Retinal pigment epithelial cell (primary cell): ENCODE measurements at regions not wholly inside any gene's neighbourhood (a gene's known extent, or its start where the extent isn't known, plus 50 kb on each side); places are given as distances from the start of the nearest gene placed in this dataset.
A peak's percentile ranks its signal among the peaks of the same experiment; 100 is the strongest.

Experiments used
- DNase-seq: peaks from one replicate; pipeline ENCODE4 v3.0.0-alpha.2; 2010; ENCODE audit warnings: low read depth
- H3K4me3 ChIP-seq: 2 replicates; pipeline ENCODE4 v1.5.1; 2011; ENCODE audit warnings: mild to moderate bottlenecking, low read length, control low read depth, moderate library complexity
- CTCF ChIP-seq: conservative IDR thresholded peaks from 2 replicates; pipeline ENCODE4 v1.5.1; 2011; ENCODE audit warnings: low read depth, low read length, control low read depth, inconsistent platforms

GRCh38 chr2:118437501-118437900 is 349.2 kb downstream of the INSIG2 start:
- no peak for DNase-seq
- no peak for TF ChIP-seq CTCF
- H3K4me3 ChIP-seq: no peak overlapping the region

GRCh38 chr2:118431997-118432396 is 343.7 kb downstream of the INSIG2 start:
- no peak for DNase-seq
- no peak overlapping the region for H3K4me3 ChIP-seq
- TF ChIP-seq CTCF: no peak

- TF ChIP-seq CTCF: no peak
- no peak for DNase-seq
- H3K4me3 ChIP-seq: no peak overlapping the region
Measured at GRCh38 chr2:118431586-118431985, 343.3 kb downstream of the INSIG2 start.

GRCh38 chr2:118431165-118431517 is 342.9 kb downstream of the INSIG2 start:
- no peak for DNase-seq
- TF ChIP-seq CTCF: peak; percentile 31
- no peak overlapping the region for H3K4me3 ChIP-seq

- TF ChIP-seq CTCF: no peak
- DNase-seq: no peak
- no peak overlapping the region for H3K4me3 ChIP-seq
Measured at GRCh38 chr2:118430510-118431164, 342.4 kb downstream of the INSIG2 start.

- no peak for DNase-seq
- TF ChIP-seq CTCF: no peak
- no peak overlapping the region for H3K4me3 ChIP-seq
Measured at GRCh38 chr2:118425191-118425590, 336.9 kb downstream of the INSIG2 start.

GRCh38 chr2:118423776-118424175 is 335.5 kb downstream of the INSIG2 start:
- no peak for DNase-seq
- no peak overlapping the region for H3K4me3 ChIP-seq
- no peak for TF ChIP-seq CTCF
